IPS-NIHi7 (cell line): ENCODE measurements at regions not wholly inside any gene's neighbourhood (a gene's known extent, or its start where the extent isn't known, plus 50 kb on each side); places are given as distances from the start of the nearest gene placed in this dataset.

Experiments used
- DNase-seq: peaks from one replicate; pipeline ENCODE4 v3.0.0; 2012; ENCODE audit warnings: mixed read lengths; ENCODE audit errors: extremely low spot score

DNA sequence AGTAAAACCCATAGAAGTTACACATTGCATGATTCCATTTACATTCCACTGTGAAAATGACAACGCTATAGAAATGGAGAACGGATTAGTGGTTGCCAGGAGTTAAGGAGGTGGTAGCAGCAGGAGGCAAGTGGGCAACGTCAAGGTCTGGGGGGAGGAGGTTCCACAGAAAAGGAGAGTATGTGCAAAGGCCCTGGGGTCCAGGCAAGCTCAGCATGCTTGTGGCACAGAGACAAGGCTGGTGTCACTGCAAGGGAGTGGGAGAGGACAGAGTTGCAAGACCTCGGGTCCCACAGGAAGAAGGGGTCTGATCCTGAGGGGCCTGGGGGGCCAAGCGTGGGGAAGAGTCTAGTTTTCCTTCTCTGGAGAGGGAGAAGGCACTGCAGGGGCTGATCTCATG lies 240.8 kb downstream of the MN1 start:
- no peak for DNase-seq

DNA sequence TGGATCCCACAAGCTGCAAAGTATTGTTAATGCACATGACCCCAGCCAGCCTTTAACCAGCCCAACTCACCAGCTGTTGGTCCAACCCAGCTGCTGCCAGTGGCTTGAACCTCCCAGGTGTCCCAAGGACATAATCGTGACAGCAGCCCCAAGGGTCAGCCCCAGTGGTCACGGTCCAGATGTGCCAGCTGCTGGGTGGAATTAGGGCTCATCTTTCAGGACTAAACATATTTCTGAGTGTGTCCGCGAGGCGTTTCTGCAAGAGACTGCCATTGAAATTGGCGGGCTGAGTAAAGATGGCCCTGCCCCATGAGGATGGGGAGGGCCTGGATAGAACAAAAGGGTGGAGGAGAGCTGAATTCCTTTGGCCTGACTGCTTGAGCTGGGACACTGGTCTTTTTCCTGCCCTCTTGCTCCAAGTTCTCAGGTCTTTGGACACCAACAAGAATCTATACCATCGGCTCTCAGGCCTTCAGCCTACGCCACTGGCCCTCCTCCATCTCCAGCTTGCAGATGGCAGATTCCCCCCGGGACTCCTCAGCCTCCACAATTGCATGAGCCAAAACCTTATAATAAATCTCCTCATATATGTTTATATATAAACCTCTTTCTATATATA lies 240.2 kb downstream of the MN1 start:
- DNase-seq = no peak

DNA sequence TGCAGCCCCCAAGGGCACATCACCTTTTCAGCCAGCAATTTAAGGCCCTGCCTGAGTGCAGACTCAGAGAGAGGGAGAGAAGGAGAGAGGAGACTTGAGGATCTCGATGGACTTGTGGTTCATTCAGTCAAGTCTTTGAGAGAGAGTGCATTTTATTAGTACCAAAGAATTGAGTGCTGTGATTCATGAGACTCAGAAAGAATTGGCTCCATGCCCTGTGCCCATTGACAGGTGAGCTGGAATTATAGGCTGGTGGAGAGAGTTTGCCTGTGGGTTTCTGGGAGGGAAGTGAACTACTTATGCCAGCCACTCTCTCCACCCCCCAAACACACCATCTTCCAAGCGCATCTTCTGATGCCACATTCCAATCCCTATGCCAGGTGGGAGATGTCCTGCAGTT lies 236.8 kb downstream of the MN1 start:
- no peak for DNase-seq

DNA sequence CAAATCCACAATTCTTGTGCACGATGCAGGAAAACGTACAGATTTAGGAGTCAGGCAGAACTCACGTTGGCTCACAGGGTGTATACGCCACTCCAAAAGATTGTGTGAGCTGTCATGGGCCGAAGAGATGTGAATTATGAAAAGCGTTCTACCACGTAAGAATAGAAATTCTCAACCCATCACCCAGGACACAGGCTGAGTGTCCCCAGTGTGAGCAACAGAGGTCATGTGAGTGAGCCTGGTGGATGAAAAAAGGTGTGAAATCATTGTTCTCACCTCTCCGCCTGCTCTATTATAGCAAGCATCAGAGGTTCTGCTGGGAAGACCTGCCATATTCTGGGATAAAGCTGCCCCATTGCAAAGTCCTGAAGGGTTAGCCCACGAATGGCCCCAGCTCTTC lies 235.0 kb downstream of the MN1 start:
- DNase-seq = no peak

DNA sequence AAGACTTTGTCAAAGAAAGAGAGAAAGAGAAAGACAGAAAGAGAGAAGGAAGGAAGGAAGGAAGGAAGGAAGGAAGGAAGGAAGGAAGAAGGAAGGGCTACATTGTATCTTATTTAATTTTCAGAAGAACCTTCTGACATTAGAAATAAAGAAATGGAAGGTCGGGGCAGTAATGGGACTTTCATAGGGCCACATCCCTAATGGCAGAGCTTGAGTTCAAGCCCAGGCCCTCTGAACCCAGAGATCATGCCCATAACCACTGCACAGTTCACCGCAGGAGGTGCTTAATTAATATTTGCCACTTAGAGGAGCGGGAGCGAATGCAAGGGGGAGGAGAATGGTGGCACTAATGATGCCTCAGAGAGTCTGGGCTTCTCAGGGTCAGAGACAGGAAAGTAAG lies 233.3 kb downstream of the MN1 start:
- DNase-seq = no peak

DNA sequence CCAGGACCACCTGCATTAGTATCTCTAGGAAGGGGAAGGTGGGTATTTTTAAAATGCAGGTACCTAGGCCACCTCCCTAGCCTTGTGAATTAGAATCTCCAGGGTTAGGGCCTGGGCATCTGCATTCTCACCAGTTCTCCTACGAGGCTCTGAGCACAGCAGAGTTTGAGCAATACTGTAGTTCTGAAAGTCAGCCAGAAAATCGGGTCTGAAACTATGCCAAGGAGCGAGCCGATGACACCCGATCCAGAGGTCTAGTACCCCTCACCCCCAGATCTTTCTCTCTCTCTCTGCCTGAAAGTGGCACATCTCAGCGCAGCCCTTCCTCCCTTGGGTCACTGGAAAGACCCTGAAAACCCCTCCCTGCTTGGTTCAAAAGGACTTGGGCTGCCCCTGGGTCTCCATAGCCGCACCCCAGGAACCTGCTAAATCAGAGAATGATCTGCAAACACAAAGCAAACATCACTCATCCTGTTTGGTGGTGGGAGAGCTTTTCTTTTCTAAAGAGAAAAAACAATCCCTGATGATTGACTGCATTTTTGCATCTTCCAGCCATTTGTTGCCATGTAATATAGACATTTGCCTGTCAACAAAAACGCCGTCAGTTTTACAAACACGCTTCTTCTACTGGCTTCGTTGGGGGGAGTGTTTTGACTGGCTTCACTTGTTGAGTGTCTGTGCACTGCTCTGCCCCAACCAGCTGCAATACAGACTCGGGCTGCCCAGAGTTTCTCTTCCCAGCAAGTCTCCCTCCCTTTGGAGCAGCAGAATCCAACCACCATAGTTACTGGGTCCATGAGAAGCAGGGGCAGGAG lies 229.9 kb downstream of the MN1 start:
- no peak for DNase-seq

DNA sequence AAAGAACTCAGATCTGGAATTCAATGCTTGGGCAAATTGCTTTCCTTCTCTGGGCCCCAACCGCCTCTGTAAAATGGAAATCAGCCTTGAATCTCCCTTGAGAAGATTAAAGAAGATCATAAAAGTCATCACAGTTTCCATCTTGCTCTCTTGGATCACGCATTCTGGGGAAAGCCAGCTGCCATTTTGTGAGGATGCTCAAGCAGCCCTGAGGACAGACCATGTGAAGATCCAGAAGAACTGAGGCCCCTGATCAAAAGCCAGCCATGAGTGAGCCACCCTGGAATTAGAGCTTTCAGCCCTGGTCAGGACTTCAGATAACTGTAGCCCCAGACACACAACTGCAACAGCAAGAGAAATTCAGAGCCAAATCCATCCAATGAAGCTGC lies 229.3 kb downstream of the MN1 start:
- no peak for DNase-seq

DNA sequence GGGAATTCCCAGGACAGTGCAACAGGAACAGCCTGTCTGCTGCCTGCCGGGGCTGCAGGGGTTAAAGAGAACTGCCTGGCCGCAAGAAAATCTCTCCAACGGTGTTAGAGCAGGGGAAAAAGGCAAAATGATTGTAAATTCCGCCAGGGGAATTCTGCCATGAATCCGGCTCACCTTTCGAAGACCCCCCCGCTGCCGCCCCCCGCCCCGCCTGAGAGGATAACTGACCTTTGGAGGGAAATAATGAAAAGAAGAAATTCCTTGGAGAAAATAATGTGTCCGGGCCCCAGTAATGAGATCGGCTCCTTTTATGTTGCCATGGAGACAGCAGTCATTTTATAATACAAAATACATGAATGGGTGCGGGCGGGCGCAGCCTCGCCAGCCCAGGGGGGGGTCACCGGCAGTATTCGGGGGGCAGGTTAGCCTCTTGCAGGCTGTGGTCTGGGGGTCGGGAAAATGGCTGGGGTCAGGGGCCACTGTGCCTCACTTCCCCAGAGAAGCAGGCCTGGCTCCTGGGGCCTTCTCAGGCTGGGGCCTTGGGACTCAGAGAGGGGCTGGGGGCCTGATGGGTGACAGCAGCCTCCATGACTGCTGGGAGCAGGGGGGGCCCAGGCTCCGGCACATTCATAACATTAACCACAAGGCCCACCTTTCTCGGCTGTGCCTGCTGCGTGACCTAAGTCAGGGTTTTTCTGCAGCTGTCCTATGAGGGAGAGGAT lies 228.1 kb downstream of the MN1 start:
- DNase-seq = no peak

DNA sequence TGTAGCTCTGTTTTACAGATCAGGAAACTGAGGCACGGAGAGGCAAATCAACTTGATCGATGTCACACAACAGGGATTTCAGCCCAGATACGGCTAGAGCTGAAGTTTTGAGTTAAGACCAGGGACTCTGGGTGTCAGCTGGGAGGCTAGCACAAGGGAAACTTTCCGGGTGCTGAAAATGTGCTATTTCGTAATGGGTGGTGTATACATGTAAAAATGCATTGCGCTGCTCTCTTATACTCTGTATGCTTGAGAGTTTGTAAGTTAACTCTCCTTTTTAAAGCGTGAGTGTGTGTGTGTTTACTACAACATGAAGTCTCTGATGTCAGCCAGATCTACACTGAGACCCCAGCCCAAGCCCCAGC lies 227.6 kb downstream of the MN1 start:
- DNase-seq = no peak

DNA sequence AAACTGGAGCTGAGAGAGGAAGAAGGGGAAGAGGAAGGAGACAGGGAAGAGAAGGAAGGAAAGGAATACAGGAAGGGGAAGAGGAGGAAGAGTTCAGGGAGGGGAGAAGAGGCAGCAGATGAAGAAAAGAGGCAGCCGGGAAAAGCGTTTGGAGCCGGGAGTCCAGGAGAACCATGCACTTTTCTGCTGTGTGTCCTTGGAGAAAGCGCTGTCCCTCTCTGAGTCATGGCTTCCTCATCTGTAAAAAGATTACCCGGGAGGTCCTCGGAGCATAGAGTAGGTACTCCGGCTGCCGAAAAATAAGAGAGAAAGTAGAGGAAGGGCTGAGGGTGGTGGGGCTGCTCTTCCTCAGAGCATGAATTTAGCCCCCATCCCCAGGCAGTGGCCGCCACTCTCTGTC lies 226.9 kb downstream of the MN1 start:
- DNase-seq = no peak

DNA sequence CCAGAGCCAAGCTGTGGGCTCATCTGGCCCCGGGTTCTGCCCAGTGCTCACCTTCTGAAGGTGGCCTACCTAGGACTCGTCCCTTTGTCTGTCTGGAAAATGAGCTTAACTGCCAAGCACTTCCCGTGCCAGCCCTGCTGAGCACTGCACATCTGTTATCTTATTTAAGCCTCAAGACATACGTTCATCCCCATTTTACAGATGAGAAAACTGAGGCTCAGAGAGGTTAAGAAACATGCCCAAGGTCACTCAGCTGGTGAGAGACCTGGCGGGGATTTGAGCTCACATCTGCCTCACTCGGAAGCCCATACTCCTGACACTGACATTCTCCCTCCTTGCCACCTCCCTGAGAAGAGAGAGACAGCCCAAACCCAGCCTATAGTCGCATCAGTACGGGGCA lies 226.2 kb downstream of the MN1 start:
- no peak for DNase-seq

DNA sequence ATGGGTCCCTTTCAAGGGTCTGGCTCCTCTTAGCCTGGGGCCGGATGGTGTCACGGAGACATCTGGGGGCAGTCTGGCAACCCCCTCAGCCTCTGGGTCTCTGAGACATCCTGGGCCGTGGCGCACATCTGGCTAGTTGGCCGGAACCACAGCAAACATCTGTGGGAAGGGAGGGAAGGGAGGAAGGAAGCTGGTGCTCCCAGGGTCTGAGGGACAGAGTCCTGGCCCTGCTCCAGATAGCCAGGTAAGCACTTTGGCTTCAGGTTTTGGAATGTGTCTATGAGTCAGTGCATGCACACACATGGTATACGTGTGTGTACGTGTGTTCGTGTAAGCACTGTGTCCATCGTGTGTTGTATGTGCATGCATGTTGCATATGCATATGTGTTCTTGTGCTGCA lies 225.1 kb downstream of the MN1 start:
- DNase-seq = no peak

DNA sequence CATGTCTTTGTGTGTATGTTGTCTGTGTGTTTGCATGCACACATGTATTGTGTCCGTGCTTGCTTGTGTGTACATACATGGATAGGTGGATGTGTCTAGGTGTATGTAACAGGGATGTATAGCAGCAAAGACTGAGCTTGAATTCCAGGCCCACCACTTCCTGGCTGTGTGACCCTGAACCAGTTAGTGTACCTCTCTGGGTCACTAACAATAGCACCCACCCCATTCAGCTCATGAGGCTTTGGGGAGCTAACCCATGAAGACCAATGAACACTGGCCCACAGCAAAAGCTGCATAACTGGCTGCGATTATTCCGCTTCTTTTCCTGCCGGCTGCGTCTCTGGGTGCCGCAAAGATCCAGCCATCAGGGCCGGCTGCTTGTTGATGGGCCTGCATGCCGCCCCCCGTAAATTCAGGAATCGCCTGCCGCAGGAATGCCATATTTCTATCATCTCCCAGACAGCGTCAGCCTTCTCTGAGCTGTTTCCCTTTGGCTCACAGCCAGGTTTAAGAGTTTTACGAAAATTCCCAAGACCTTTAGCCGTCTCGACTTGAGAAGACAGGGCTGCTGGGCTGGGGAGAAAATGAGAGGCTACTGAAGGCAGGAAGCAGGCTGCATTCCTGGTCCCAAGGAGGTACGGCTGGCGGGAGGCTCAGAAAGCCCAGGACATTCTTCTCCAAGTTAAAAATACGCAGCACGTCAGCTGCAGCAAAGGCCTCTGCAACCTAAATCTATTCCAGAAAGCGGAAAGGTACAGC lies 224.6 kb downstream of the MN1 start:
- no peak for DNase-seq

DNA sequence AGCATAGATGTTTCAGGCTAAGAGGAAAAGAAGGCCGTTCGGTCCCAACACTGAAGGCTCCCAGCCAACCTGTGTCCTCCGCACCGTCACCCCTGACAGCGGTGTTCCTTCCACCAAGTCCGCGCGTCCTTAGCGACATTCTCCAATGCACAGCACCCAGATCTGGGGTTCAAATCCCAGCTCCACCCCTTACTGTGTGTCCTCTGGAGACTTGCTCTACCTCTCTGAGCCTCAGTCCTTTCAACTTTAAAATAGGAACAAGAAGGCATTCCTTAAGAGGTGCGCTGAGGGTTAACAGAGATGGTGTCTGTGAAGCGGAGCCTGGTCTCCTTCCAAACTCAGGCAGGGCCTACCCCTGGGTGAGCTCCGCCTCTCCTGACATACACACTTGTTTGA lies 224.0 kb downstream of the MN1 start:
- DNase-seq = no peak

DNA sequence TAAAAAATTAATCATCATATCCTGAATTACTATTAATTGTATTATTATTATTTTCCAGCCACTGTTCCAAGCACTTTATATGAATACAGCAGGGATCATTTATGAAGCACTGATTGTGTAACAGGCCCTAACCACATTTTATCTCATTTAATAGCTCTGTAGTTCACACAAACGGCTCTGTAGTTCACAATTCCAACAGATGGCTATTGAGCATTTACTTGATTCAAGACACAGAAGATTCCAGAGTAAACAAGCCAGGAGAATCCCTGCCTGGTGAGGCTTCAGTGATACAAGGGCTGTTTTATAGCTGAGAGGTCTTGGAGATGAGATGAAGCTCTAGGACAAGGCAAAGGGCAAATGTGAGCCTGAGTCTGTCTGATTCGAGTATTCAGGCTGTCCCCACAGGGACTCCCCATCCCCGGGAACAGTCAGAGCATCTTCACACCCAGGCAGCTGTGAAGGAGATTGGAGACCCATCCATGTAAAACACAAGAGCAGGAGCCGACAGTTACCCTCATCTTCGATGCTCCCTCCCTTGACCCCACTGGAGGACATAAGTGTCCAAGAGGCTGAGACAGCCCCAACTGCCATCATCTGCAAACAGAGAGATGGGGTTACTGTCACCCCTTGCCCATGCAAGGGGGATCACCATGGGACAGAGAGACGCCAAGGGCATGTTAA lies 222.5 kb downstream of the MN1 start:
- DNase-seq = no peak

DNA sequence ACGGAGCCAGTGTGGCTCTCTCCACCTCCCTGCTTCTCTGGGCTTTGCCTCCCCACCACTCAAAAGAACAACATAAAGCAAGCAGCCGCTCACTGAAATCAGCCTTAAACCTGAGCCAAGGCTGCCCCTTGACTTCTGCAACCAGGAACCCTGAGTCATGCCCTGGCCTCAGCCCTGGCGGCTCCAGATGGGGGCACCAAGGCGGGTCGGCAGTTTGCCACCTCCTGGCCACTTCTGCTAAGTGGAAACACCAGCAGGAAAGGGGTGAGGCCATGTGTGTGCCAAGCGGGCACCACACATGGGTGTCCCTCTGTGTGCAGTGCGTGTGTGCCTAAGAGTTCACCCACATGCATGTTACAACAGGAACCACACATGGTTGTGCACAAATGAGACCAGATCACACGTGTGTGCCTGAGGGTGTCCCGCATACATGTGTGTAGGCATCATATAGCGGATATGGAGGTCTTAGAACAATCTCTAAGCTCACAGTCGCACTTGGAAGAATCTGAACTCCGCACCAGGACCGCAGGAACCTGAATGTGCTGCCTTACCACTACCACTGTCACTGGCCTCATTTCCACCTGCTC lies 221.2 kb downstream of the MN1 start:
- DNase-seq = no peak

DNA sequence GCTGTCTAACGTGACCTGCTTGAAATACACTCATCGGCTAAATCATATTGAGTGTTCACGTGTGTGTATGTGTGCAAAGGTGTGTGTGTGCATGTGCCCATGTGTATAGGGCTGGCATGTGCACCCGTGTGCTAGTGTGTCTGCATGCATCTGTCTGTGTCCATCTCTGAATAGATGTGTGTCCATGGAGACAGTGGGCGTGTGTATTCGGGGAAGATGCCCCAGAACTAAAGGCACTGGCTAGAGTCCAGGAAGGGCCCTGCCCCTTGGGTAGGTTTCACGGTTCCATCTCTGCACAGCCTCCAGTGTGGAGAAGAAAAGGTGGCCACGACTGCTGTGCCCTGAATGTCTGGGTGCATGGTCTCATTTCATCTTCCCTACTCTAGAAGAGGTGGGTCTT lies 220.3 kb downstream of the MN1 start:
- no peak for DNase-seq

DNA sequence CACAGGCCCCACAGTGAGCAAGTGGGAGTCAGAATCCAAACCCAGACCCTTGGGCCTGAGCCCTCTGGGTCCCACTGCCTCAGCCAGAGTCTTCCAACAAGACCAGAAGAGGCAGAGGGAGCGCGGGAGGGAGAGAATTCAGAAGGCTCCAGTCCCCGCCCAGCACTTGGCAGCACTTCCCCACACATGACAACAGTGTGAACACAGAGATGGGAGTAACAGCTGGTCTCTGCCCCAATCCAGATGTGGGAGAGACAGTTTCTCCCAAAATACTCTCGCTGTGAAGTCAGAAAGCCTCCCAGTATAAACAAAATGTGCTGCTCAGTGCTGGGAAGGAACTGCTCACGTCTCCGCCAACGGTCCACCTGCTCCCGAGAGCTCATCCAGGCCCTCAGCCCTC lies 219.9 kb downstream of the MN1 start:
- DNase-seq = no peak

DNA sequence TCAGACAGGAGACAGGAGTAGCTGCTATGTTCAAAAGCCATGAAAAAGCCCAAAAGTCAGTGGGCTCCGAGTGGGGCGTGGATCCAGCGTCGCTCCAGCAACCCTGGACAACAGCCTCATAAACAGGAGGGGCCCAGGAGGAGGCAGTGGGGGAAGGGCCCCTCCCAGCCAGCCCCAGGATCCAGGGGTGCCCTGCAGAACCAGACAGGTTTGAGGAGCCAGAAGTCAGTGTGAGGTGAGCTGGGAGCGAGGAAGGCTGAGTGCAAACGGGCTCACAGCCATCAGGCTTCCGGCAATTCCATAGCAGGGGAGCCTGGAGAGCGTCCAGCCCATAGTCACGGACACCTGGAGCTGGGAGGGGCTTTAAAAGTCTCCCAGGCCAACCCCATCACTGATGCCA lies 217.7 kb downstream of the MN1 start:
- no peak for DNase-seq

DNA sequence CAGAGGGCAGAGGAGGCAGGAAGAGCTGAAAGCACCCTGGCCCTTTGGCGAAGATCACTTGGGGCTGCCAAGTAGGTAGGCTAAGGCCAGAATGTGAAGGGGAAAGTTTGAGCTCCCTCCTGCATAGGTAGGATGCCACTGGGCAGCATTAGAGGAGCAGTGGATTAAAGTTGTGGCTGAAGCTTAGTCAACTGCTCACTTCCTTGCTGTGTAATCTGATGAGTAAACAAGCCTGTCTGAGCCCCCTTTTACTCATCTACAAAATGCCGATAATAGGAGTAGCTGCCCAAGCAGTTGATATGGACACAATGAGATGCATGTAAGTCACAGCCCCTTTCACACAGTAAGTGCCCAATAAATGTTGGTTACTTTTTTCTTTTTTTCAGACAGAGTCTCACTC lies 216.4 kb downstream of the MN1 start:
- no peak for DNase-seq

DNA sequence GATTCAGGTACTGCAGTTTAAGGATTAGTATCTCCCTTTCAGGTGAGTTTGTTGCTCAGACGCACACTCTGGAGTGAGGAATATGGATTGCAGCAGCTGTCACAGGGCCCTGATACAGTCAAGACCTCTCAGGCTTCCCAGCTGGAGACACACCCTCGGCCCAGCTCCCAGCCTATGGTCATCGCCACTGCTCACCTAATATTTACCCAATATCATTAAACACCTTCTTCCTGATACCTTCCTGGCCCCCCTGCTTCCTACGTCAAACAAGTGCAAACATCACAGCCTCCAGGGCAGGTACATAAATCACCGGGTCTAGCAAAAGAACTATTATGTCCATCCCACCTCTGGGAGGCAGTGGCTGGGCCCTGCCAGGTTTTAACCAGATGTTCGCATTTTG lies 213.3 kb downstream of the MN1 start:
- DNase-seq = no peak

DNA sequence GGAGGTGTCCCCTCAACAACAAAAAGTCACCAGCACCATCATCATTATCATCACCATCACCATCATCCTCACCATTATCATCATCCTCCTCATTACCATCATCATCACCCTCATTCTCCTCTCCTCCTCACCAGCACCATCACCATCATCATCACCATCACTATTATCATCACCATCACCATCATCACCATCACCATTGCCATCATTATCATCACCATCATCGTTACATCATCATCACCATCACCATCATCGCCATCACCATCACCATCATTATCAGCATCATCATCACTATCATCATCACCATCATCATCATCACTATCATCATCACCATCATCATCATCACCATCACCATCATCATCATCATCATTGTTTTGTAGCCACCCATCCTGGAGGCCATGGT lies 212.6 kb downstream of the MN1 start:
- DNase-seq = no peak
